HCT116 (cell line): ENCODE measurements at regions not wholly inside any gene's neighbourhood (a gene's known extent, or its start where the extent isn't known, plus 50 kb on each side); places are given as distances from the start of the nearest gene placed in this dataset.

Experiments used
- CEBPB ChIP-seq: IDR thresholded peaks from 2 replicates; pipeline ENCODE4 v1.6.1; 2012; ENCODE audit warnings: low read depth
- CTCF ChIP-seq, 3 experiments: fragments of 200-600 bp in 1 of 3; sonication (generic) in 1 of 3; IDR thresholded peaks in 2 of 3; conservative IDR thresholded peaks in 1 of 3; 2 replicates each; pipeline ENCODE4 v1.5.1; 2012 to 2017; ENCODE audit warnings: low read depth in 2 of 3, low read length in 2 of 3, antibody characterized with exemption in 1 of 3, borderline replicate concordance in 1 of 3, control low read depth in 1 of 3, mild to moderate bottlenecking in 1 of 3, mixed read lengths in 1 of 3, mixed run types in 1 of 3, moderate library complexity in 1 of 3; ENCODE audit not compliant: insufficient read depth in 1 of 3
- EZH2 ChIP-seq: fragments of 200-600 bp; sonication (generic); IDR thresholded peaks from 2 replicates; pipeline ENCODE4 v1.6.1; 2017; ENCODE audit warnings: antibody characterized with exemption, mixed run types
- JUND ChIP-seq: IDR thresholded peaks from 2 replicates; pipeline ENCODE4 v1.6.1; 2012
- POLR2A ChIP-seq: IDR thresholded peaks from 2 replicates; pipeline ENCODE4 v1.7.0; 2011; ENCODE audit warnings: borderline replicate concordance; ENCODE audit not compliant: insufficient read depth, insufficient read length; ENCODE audit errors: extremely low read depth
- POLR2AphosphoS5 ChIP-seq: IDR thresholded peaks from 2 replicates; pipeline ENCODE4 v1.6.1; 2011; ENCODE audit warnings: mild to moderate bottlenecking, low read depth, low read length, moderate library complexity
- RAD21 ChIP-seq: IDR thresholded peaks from 2 replicates; pipeline ENCODE4 v1.6.1; 2012; ENCODE audit warnings: low read depth, mild to moderate bottlenecking
- REST ChIP-seq: IDR thresholded peaks from 2 replicates; pipeline ENCODE4 v1.6.1; 2012; ENCODE audit warnings: low read depth
- SIN3A ChIP-seq: IDR thresholded peaks from 2 replicates; pipeline ENCODE4 v1.6.1; 2012; ENCODE audit warnings: low read depth
- SRF ChIP-seq: IDR thresholded peaks from 2 replicates; pipeline ENCODE4 v1.6.1; 2012; ENCODE audit warnings: low read depth
- TCF7L2 ChIP-seq: IDR thresholded peaks from 2 replicates; pipeline ENCODE4 v1.7.0; 2011; ENCODE audit warnings: borderline replicate concordance, inconsistent platforms; ENCODE audit not compliant: insufficient read depth, insufficient read length; ENCODE audit errors: extremely low read depth
- YY1 ChIP-seq: IDR thresholded peaks from 2 replicates; pipeline ENCODE4 v1.6.1; 2011; ENCODE audit warnings: low read length, low read depth, moderate library complexity, mild to moderate bottlenecking; ENCODE audit not compliant: insufficient replicate concordance; ENCODE audit errors: extremely low read depth
- ZBTB33 ChIP-seq: IDR thresholded peaks from 2 replicates; pipeline ENCODE4 v1.6.1; 2011; ENCODE audit warnings: mild to moderate bottlenecking, low read length, moderate library complexity; ENCODE audit not compliant: insufficient replicate concordance; ENCODE audit errors: extremely low read depth

- no peak for TF ChIP-seq POLR2AphosphoS5
- TF ChIP-seq CTCF (IDR thresholded peaks at IDR 0.05 in 2 of 3, conservative IDR thresholded peaks at IDR 0.05 in 1 of 3; ENCODE audit: borderline replicate concordance in 1 of 3, insufficient read depth in 1 of 3, low read depth in 2 of 3, low read length in 2 of 3), result no peak
- TF ChIP-seq EZH2, result no peak
- TF ChIP-seq JUND, result no peak
- TF ChIP-seq SRF, result no peak
- TF ChIP-seq POLR2A, result no peak
- TF ChIP-seq CEBPB, result no peak
- TF ChIP-seq TCF7L2, result no peak
- TF ChIP-seq SIN3A, result no peak
- TF ChIP-seq RAD21, result no peak
- TF ChIP-seq YY1, result no peak
- no peak for TF ChIP-seq ZBTB33
- TF ChIP-seq REST, result no peak
Observed at GRCh38 chr9:131800843-131801242, 61.0 kb upstream of the RAPGEF1 start.
